ENCODE measurements at regions not wholly inside any gene's neighbourhood (a gene's known extent, or its start where the extent isn't known, plus 50 kb on each side); places are given as distances from the start of the nearest gene placed in this dataset.
"Not testable (repeated sequence)": the region's sequence is repeated elsewhere in the genome, so short reads cannot be mapped to it uniquely, and the experiment has no call there.

DNA sequence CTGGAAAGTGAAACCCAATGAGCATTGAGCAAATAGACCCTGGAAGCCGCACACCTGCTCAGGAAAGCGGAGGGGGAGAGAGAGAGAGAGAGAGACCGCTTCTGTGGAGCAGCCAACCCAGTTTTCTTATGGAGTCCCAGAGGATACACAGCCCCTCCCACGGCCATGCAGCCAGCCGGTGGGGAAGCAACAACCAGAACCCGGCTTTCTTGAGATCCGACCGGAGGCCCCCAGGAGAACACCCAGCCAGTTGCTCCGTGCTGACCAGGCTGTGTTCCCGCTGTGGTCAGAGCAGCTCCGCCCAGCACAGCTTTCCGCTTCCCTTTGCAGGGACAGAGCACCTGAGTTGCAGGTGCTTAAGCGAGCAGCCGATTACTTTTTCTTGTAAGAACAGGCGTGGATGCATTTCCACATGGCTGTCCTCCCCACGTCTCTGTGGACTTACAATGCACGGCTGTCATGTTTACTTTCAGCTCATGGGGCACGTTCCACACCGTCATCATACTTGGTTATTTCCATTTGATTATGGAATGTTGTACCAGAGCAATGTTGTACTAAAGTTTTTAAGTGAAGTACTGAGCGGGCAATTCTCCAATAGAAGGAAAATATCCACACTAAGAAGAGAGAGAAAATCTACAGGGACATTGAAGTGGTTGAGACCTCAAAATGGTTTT lies 381.9 kb downstream of the THBS2 start:
- no peak for DNase-seq

DNA sequence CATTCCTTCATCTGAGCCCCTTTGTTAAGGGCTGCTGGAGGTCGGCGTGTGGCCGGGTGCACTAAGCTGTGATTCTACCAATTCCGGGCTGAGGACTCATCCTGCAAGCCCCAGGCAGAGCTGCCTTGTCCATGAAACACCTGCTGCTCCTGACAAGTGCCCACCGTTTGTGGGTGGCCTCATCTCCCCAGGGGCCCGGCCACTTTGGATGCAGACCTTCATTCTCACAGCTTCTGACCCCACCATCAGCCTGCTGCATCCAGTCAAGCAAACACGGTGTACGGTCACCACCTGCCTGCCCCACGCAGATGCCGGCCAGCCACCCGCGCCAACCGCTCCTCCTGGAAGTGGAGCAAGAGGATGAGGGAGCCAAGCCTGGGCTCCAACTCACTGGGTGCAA lies 382.7 kb downstream of the THBS2 start:
- DNase-seq = no peak

DNA sequence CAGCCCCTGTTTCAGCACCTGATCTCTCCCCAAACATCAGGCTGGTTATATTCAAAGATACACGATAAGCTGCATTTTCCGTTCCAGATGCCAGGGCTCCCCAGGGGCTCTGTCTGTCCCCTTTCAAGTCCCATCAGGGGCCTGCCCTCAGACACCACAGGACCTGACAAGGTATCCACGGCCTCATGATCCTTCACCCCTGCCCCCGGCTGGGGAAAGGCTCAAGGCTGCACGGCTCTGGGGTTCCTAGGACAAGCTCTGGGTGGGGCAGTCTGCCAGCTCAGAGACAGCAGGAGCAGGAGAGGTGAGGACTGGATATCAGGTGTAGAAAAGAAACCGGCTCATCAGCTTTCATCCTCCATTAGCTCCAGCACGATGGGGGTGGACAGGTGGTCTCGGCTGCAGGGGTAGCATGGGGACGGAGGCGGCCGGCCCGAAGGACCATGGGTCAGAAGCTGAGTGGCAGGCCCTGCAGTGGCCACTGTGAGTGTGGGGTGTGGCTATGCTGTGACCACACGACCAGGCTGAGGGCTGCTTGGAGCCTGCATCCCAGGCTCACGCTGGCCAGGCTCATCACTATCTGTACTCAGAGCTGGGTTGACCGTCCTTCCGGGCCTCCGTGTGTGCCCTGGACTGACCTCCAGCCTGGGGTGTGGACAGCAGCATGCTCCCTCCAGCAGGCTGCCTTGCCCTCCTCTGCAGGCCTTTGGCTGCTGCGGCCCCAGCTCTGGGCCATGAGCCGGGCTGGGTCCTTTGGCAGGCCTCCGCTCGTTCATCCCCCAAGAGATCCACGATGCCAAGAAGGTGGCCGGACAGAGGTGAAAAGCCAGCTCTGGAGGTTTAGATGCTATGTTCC lies 386.2 kb downstream of the THBS2 start:
- no peak for DNase-seq

DNA sequence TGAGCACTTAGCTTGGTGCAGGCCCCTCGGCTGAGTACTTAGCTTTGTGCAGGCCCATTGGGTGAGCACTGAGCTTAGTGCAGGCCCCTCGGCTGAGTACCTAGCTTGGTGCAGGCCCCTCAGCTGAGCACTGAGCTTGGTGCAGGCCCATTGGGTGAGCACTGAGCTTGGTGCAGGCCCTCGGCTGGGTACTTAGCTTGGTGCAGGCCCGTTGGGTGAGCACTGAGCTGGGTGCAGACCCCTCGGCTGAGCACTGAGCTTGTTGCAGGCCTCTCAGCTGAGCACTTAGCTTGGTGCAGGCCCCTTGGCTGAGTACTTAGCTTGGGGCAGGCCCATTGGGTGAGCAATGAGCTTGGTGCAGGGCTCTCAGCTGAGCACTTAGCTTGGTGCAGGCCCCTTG lies 387.1 kb downstream of the THBS2 start:
- DNase-seq = no peak

DNA sequence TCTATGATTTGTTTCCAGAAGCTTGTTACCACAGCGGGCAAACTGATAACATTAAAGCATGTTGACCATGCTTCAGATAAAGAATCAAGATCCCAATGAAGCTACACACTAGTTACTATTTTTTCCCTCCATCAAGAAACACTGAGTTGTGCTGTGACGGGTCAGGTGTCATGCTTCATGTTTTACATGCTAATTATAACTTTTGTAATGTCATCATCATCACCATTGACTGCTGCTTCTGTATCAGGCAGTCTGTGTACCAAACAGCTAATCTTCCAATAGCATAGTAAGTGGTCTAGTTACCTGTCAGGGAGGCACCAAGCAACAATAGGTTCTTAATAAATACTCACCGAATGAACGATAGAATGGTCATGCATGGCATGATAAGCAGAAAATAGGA lies 388.1 kb downstream of the THBS2 start:
- DNase-seq = no peak

DNA sequence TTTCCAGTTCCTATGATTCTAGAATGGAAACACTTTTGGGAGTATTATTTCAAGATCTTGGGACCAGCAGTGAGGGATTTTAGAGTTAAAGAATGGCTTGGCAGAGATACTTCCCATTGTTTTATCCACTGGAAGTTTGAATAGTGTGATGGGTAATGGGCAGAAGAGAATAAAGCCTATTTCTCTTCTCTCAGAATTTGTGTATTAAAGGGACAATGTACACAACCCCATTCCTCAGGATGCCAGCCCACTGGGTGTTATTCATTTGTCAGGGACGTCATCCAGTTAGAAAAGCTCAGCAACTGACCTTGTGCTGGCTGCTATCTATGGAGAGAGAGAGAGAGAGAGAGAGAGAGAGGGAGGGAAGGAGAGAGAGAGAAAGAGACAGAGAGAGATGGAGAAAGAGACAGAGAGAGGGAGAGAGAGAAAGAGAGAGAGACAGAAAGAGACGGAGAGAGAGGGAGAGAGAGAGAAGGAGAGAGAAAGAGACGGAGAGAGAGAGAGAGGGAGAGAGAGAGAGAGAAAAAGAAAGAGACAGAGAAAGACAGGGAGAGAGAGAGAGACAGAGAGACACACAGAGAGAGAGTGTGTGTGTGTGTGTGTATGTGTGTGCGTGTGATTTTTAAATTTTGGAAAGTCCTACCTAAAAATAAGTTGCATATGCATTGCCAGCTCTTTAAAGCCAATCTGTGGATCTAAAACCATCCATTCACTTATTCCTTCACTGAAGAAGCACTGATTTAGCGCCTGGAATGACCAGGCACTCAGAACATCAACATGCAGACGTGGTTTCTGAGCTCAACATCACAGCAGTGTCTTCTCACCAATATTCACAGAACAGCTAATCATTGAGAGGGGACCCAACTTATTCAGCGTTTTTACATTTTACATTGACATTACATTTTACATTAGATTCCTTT lies 388.8 kb downstream of the THBS2 start:
- DNase-seq = no peak

DNA sequence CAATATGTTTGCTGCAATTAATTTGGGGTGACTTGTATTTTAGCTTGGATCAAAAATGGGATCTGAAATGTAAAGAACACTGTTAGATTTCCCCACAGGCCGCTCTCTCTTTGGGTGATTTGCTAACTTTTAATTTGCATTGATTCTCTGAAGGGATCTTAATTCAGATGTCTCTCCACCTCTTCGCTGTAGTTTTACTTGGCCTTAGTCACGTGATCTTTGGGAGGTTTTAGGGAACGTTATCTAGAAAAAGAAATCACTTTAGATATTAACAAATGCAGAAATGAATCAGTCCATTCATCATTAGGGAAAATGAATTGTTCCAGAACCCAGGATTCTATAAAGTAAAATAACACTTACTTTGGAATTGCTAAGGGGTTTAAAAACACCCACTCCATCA lies 390.2 kb downstream of the THBS2 start:
- no peak for DNase-seq

DNA sequence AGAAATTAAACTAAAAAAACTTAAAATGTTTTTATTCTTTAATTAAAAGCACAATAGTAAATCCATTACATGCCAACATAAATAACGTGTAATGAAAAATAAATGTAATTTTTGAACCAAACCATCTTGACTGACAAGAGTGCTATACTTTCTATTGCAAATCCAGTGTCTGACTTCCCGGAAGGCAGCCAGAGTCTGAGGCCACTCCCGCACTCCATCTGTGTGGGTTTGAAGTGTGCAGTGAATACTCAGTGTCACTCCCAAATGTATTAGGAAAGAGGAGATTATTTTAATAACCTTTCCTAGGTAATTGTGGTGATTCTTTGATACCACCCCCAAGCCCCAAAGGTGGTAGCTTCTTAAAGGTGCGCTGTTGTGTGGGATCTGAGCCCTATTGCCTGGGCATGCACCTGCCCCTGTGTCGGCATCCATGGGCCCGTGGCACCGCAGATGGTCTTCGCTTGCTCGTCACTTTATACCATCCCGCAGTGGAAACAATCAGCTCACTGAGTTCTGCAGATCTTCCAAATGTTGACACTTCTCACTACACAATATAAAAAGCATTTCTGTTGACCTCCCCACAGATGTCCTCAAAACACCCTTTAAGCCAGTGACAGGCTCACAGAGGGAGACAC lies 391.2 kb downstream of the THBS2 start:
- DNase-seq = no peak

DNA sequence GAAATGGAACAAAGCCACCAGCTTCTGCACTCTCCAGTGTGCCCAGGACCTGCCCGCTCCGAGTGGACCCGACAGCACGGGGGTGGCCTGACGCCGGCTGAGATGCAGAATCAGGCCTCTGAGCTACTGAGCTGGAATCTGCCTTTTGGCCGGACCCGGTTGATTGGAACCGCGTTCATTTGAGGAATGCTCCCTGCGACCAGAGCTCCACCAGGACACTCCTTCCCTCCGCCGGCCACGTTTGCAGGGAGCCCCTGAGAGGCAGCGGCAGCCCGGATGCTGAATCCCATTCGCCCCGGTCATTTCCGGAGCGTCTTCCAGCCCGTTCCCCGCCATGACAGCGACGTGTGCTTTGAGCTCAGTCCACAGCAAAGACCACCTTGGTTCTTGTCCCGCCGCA lies 392.7 kb downstream of the THBS2 start:
- DNase-seq = no peak

DNA sequence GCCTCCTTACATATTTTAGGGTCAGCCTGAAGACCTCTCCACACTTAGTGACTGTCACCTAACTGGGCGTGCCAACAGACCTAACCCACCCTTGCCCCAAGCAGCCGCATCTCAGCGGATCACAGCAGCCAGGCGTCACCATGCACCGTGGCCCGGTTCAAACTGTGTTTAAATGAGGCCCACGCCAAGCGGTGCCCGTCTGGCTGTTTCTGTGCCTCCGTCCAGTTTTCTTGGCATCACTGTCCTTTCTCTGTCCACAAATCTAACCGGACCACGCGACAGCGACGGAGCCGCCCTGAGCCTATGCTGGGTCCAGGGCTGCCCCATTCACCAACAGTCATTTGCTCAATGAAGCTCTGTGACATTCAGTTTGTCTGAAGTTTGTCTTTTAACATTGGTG lies 393.3 kb downstream of the THBS2 start:
- DNase-seq = no peak

DNA sequence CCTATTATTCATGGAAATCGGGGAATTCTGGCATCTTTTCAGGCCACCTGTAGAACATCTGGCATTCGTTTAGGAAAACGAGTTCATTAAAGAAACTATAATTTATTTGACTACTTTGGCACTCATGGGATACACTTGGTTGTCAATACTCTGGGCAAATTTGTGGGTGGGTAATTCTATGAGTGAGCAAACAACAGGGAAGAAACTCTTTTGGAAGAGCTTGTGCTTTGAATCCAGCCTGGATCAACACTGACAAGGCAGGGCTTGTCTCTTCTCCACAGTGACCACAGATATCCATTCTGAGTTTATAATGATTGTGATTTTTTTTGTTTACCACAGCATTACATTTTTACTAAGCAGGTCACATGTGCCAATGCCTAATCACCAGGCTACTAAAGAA lies 394.7 kb downstream of the THBS2 start:
- DNase-seq = no peak

DNA sequence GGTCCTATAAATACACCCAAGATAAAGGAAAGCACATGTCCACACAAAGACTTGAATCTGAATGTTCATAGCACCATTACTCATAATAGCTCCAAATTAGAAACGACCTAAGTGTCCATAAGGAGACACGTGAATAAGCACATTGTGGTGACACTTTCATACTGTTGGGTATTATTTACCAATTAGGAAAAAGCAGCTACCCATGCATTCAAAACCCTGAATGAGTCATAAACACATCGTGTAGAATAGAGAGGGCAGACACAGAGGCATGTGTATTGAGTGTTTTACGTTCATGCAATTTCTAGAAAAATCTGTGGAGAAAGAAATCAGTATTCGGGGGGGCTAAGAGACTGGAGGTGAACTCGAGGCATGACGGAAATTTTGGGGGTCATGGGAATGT lies 396.7 kb downstream of the THBS2 start:
- no peak for DNase-seq

DNA sequence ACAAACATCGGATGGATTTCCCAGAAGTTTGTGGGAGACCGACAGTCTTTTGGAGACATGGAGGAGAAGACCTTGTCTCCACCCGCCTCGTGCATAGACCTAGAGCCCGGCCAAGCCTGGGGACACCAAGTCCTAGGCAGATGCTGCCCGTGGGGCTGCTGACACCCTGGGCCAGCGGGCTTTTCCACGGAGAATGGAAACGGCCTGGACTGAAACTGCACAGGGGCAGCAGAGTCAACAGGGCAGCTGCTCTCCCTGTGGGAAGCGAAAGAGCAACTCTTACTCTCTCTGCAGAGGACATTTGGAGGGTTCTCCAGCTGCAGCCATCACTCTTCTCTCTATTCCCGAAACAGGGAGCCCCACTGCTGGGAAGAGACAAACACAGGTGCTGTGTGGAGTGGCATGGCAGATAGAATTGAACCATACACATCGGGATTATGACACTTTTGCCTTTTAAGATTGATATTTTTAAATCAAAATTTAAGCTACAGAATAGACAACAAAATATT lies 401.2 kb downstream of the THBS2 start:
- DNase-seq = no peak

DNA sequence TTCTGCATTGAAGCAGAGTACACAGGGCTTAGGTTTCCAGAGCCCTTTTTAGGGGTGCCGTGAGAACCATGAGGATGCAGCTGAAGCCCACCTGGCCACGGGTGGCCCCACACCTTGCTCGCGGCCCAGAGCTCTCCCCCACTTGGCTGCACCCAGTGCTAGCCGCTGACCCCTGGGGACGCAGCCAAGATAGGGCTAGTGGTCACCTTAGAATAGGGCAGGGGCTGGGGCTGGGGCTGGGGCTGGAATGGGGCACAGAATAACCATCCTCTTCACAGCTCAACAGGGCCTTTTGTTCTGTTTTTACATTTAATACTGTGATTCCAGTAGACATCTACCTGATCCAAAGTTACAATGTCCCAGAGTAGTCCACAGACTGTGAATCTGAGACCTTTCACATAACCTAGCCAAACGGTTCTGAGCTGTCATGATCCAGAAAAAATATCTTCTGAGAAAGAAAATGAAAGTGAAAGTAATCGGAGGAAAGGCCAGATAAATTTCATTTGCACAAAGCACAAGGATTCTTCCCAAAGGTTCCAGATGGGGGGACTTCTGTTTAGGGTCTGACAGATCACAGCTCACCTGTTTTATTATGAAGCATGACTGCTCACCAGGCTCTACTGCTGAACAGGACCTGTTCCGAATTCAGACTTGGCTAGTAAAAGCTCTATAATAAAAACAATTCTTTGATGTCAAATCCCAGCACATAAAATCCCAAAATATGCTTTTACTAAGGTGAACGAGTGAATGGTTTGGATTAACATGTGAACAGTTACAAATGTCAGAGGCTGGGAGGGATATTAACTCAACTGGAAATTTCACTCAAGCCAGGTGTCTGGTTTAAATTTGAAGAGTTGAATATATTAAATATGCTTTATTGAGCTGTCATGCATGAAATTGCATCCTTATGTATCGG lies 401.9 kb downstream of the THBS2 start:
- no peak for DNase-seq

DNA sequence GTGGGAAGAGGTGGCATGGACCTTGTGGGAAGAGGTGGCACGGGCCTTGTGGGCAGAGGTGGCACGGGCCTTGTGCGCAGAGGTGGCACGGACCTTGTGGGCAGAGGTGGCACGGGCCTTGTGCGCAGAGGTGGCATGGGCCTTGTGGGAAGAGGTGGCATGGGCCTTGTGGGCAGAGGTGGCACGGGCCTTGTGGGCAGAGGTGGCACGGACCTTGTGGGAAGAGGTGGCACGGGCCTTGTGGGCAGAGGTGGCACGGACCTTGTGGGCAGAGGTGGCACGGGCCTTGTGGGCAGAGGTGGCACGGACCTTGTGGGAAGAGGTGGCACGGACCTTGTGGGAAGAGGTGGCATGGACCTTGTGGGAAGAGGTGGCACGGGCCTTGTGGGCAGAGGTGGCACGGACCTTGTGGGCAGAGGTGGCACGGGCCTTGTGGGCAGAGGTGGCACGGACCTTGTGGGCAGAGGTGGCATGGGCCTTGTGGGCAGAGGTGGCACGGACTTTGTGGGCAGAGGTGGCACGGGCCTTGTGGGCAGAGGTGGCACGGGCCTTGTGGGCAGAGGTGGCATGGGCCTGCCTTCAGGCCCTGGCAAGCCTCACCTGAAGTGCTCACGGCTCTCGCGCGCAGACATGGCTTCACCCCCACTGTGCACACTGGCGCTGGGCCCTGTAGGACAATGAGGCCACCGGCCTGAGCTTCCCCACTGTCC lies 403.5 kb downstream of the THBS2 start:
- DNase-seq = not testable (repeated sequence)

DNA sequence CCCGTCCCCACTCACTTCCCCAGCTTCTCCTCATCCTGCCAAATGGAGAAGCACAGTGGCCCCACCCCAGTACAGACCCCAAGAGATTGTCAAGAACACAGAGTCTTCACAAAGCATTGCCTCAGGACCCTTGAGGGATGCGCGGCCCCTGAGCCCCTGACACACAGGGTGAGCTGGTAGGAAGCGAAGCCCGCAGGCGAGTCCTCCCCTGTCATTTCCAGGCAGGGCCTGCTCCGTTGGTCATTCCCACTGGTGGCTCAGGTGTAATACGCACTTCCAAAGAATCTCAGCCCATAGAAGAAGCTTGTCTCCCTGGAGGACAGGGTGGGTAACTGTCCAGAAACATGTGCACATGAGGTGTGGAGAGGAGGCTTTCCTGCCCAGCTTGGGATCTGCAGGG lies 404.2 kb downstream of the THBS2 start:
- no peak for DNase-seq

DNA sequence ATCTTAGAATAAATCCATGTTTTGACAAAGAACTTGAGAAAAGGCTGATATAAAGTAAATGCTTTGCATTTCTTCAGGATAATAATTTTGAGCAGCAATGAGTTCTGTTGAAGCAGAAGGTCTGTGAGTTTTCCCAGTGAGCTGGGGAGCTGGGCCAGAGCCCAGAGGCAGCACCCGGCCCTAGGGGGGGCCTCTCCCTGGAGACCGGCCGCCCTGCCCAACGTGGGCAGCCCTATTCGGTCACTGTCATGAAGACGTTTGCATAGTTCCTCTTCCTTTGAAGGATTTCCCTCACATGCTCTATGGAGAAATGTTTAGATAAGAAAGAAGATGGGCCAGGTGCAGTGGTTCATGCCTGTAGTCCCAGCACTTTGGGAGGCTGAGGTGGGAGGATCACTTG lies 404.8 kb downstream of the THBS2 start:
- no peak for DNase-seq

DNA sequence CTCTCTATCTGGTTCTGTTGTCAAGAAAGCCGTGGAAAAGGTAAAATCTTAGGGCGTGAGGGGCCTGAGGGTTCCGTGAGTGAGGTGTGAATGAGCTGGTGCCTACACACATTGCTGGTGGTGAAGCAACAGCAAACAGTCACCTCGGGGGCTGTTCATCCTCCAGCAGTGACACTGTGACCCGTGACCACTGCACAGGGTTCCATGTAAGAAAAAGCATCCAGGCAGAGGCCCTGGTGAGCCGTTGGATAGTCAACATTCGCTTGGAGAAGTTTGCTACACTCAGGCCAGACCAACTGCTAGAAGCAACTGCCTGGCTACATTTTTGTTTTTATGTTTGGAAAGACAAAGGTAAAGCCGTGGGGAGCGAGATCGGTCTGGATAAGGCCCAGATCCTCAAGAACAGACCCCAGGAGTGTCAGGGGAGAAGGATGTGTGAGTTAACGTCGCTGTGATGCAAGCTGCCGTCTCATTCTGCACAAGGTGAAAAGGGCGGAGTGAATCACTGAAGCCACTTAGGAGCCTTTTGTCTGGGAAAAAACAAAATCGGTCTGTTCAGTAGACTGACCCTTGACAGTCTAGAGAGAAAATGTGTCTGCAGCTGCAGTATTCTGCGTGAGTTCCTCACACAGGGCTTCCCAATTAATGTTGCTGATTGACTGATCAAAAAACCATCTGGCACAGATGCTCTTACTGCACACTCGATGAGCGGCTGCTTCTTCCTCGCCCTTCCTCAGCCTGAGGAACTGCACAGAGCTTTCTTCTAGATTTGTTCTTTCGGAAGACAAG lies 404.0 kb downstream of the SMOC2 start:
- no peak for DNase-seq

DNA sequence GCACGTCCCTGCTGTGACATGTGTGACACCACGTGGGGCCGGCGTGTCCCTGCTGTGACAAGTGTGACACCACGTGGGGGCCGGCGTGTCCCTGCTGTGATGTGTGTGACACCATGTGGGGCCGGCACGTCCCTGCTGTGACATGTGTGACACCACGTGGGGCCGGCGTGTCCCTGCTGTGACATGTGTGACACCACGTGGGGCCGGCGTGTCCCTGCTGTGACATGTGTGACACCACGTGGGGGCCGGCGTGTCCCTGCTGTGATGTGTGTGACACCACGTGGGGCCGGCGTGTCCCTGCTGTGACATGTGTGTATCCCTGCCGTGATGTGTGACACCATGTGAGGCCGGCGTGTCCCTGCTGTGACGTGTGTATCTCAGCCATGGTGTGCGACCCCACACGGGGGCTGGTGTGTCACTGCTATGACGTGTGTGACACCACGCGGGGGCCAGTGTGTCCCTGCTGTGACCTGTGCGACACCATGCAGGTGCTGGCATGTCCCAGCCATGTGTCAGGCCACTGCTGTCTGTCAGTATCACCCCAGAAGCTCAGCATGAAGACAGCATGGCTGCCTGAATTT lies 401.7 kb downstream of the SMOC2 start:
- not testable (repeated sequence) for DNase-seq

All from CD4-positive, alpha-beta T cell treated with Interleukin-4 for 4 hours (primary cell).